PC-3 (cell line): ENCODE measurements at regions not wholly inside any gene's neighbourhood (a gene's known extent, or its start where the extent isn't known, plus 50 kb on each side); places are given as distances from the start of the nearest gene placed in this dataset.
"Not testable (repeated sequence)": the region's sequence is repeated elsewhere in the genome, so short reads cannot be mapped to it uniquely, and the experiment has no call there.

Experiments used
- ATAC-seq: fragments of 200-7000 bp; cut with Tn5 transposase; 2 replicates; pipeline ENCODE4 v1.9.1; 2020; ENCODE audit warnings: mild to moderate bottlenecking, moderate library complexity
- BruUV-seq: library from RNA; stranded (reverse); fragments of 400-500 nt; replicated peaks from 2 replicates; lab custom pipeline; 2021; lab: Mats Ljungman, UMichigan
- CTCF ChIA-PET: fragments of 300-600 bp; sonication (Branson Sonifier 250); formaldehyde crosslinking; loops from one replicate; lab custom pipeline; 2022; ENCODE audit warnings: antibody characterized with exemption; lab: Charles Lee
- POLR2A ChIA-PET: fragments of 300-600 bp; sonication (Branson Sonifier 250); formaldehyde crosslinking; loops from one replicate; lab custom pipeline; 2022; ENCODE audit warnings: antibody characterized with exemption; ENCODE audit not compliant: unreplicated experiment; lab: Charles Lee
- DNase-seq: peaks from one replicate; pipeline ENCODE4 v3.0.0-alpha.2; 2015
- H2AFZ ChIP-seq: fragments of 300-600 bp; sonication (generic); 2 replicates; pipeline ENCODE4 v1.6.0; 2016; ENCODE audit warnings: antibody characterized with exemption, low read length
- H3F3A ChIP-seq: fragments of 300-600 bp; sonication (generic); one replicate; pipeline ENCODE4 v1.6.0; 2017; ENCODE audit warnings: antibody characterized with exemption, low read length, control low read depth, mild to moderate bottlenecking; ENCODE audit not compliant: unreplicated experiment
- H3K27ac ChIP-seq: fragments of 300-600 bp; sonication (generic); 2 replicates; pipeline ENCODE4 v1.5.1; 2016; ENCODE audit warnings: mild to moderate bottlenecking, low read length
- H3K27me3 ChIP-seq: fragments of 300-600 bp; sonication (generic); 2 replicates; pipeline ENCODE4 v1.6.1; 2016; ENCODE audit warnings: low read length, mixed read lengths
- H3K36me3 ChIP-seq: fragments of 300-600 bp; sonication (generic); 2 replicates; pipeline ENCODE4 v1.6.1; 2016; ENCODE audit warnings: low read depth, mixed run types, low read length, mixed read lengths
- H3K4me1 ChIP-seq: fragments of 300-600 bp; sonication (generic); 2 replicates; pipeline ENCODE4 v1.5.1; 2016; ENCODE audit warnings: low read length; ENCODE audit not compliant: insufficient read depth
- H3K4me2 ChIP-seq: fragments of 300-600 bp; sonication (generic); 2 replicates; pipeline ENCODE4 v1.6.0; 2016; ENCODE audit warnings: low read length
- H3K4me3 ChIP-seq: fragments of 300-600 bp; sonication (generic); 2 replicates; pipeline ENCODE4 v1.5.1; 2016; ENCODE audit warnings: mild to moderate bottlenecking, low read length, mixed read lengths
- H3K79me2 ChIP-seq: fragments of 300-600 bp; sonication (generic); 2 replicates; pipeline ENCODE4 v1.6.1; 2017; ENCODE audit warnings: low read length, mixed read lengths
- H3K9ac ChIP-seq: fragments of 300-600 bp; sonication (generic); 2 replicates; pipeline ENCODE4 v1.6.0; 2016; ENCODE audit warnings: mild to moderate bottlenecking, low read length
- H3K9me2 ChIP-seq: fragments of 300-600 bp; sonication (generic); replicated peaks from 2 replicates; pipeline ENCODE4 v1.6.1; 2016; ENCODE audit warnings: mixed run types, low read length, mixed read lengths
- H3K9me3 ChIP-seq: fragments of 300-600 bp; sonication (generic); 2 replicates; pipeline ENCODE4 v1.6.1; 2016; ENCODE audit warnings: low read length, mixed read lengths
- H4K20me1 ChIP-seq: fragments of 300-600 bp; sonication (generic); 2 replicates; pipeline ENCODE4 v1.6.1; 2016; ENCODE audit warnings: low read length, mixed read lengths
- intact Hi-C: fragments of 100-400 bp; cut with micrococcal nuclease; formaldehyde crosslinking; loops from 2 replicates; pipeline ENCODE4 v1.9.0; 2023

GRCh38 chrX:115727792-115728732 is 167.1 kb downstream of the PLS3 start:
- H3K9me3 ChIP-seq, intact Hi-C loops, H3K36me3 ChIP-seq, H3K4me1 ChIP-seq, H3K27me3 ChIP-seq, H3K27ac ChIP-seq, POLR2A ChIA-PET, CTCF ChIA-PET, H4K20me1 ChIP-seq, H2AFZ ChIP-seq, H3K9ac ChIP-seq, H3K4me2 ChIP-seq, H3K9me2 ChIP-seq, H3K79me2 ChIP-seq, ATAC-seq, H3K4me3 ChIP-seq, DNase-seq, H3F3A ChIP-seq, BruUV-seq: not testable (repeated sequence)

DNA sequence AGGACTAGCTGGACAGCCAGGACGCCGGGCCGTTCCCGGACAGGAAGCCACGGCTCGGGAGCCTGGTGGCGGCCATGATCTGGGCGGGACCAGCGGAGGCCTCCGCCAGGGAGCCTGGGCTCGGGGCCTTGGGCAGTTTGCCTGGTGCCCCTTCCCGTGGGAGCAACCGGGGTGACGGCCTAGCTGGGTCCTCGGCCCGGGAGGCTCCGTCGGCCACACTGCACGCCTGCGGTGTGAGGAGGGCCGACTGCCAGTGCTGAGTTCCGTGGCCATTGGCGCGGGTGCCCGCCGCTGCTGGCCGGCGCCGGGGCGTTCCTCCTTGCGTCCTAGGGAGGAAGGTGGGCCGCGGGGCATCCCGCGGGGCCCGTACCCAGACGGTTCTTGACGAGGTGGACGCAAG is 171.6 kb downstream of the PLS3 start:
- H3K79me2 ChIP-seq, H3K9me2 ChIP-seq, H3K36me3 ChIP-seq, H3K9ac ChIP-seq, H3K4me3 ChIP-seq, intact Hi-C loops, BruUV-seq, CTCF ChIA-PET, H3K9me3 ChIP-seq, H3K27ac ChIP-seq, ATAC-seq, H3F3A ChIP-seq, DNase-seq, H2AFZ ChIP-seq, H3K4me1 ChIP-seq, H3K27me3 ChIP-seq, H4K20me1 ChIP-seq, H3K4me2 ChIP-seq, POLR2A ChIA-PET: not testable (repeated sequence)

GRCh38 chrX:115735269-115735668 is 174.3 kb downstream of the PLS3 start:
- CTCF ChIA-PET, POLR2A ChIA-PET, H3F3A ChIP-seq, H3K27ac ChIP-seq, H3K9ac ChIP-seq, H3K4me3 ChIP-seq, H3K4me2 ChIP-seq, intact Hi-C loops, H3K4me1 ChIP-seq, H3K79me2 ChIP-seq, ATAC-seq, H2AFZ ChIP-seq, BruUV-seq, H3K36me3 ChIP-seq, H3K27me3 ChIP-seq, H3K9me2 ChIP-seq, DNase-seq, H3K9me3 ChIP-seq, H4K20me1 ChIP-seq: not testable (repeated sequence)
